Upper lobe of left lung (tissue), 6 donors: ENCODE measurements at regions not wholly inside any gene's neighbourhood (a gene's known extent, or its start where the extent isn't known, plus 50 kb on each side); places are given as distances from the start of the nearest gene placed in this dataset.

Experiments
- ATAC-seq, 2 donors: fragments of 200-7000 bp; cut with Tn5 transposase; one replicate each; pipeline ENCODE4 v1.9.1; 2022; ENCODE audit warnings: mild to moderate bottlenecking in 2 of 2, moderate library complexity in 2 of 2; ENCODE audit not compliant: low FRiP score in 2 of 2
- DNase-seq, 2 donors: peaks; one replicate each; pipeline ENCODE4 v3.0.0-alpha.2; 2019 to 2020
- H3K27ac ChIP-seq, 4 donors: fragments of 200-600 bp; sonication (generic); one replicate each; pipeline ENCODE4 v1.5.1; 2016 to 2019
- H3K27me3 ChIP-seq, 4 donors: fragments of 200-600 bp; sonication (generic); one replicate each; pipeline ENCODE4 v1.5.1; 2017 to 2019
- H3K36me3 ChIP-seq, 4 donors: fragments of 200-600 bp; sonication (generic); one replicate each; pipeline ENCODE4 v1.5.1; 2016 to 2019
- H3K4me1 ChIP-seq, 4 donors: fragments of 200-600 bp; sonication (generic); one replicate each; pipeline ENCODE4 v1.5.1; 2018 to 2019
- H3K4me3 ChIP-seq, 4 donors: fragments of 200-600 bp; sonication (generic); one replicate each; pipeline ENCODE4 v1.5.1; 2017 to 2019; ENCODE audit warnings: mild to moderate bottlenecking in 2 of 4, moderate library complexity in 1 of 4
- H3K9me3 ChIP-seq, 4 donors: fragments of 200-600 bp; sonication (generic); one replicate each; pipeline ENCODE4 v1.5.1; 2018 to 2019
- CTCF ChIP-seq, 6 experiments: fragments of 450-650 bp in 4 of 6; fragments of 200-600 bp in 2 of 6; sonication (generic) in 2 of 6; IDR thresholded peaks; one replicate each; pipeline ENCODE4 v1.5.1; 2016 to 2019; ENCODE audit warnings: antibody characterized with exemption in 6 of 6
- EP300 ChIP-seq, 4 donors: sonication (generic); formaldehyde crosslinking; IDR thresholded peaks; one replicate each; pipeline ENCODE4 v1.5.1; 2017; ENCODE audit warnings: antibody characterized with exemption in 4 of 4, control low read depth in 2 of 4
- POLR2A ChIP-seq, 4 donors: fragments of 450-650 bp; IDR thresholded peaks; one replicate each; pipeline ENCODE4 v1.5.1; 2016 to 2017; ENCODE audit warnings: antibody characterized with exemption in 4 of 4, mild to moderate bottlenecking in 2 of 4
- POLR2AphosphoS5 ChIP-seq, 2 donors: sonication (generic); formaldehyde crosslinking; IDR thresholded peaks; one replicate each; pipeline ENCODE4 v1.5.1; 2017; ENCODE audit warnings: antibody characterized with exemption in 2 of 2
- WGBS, 2 donors: methylation state at CpG; one replicate each; pipeline ENCODE4 v1.1.5; 2017 to 2018; 5-methylcytosine and 5-hydroxymethylcytosine counted together
- donor health status: DM: no; HTN: no; CAD: no; lungs with moderate emphysema.
- donor health status: DM: no; HTN: yes; CAD: no; lungs with severe emphysema.

GRCh38 chr3:56990641-56991015, 69.8 kb upstream of the SPATA12 start:
- H3K4me3 ChIP-seq = no peak overlapping the region
- peaks cover 0 to 3% (median 0%) of the 10 kb centered on the region in 4 donors for H3K4me1 ChIP-seq
- H3K36me3 ChIP-seq = no peaks in the 10 kb centered on the region
- H3K27me3 ChIP-seq = no peaks in the 10 kb centered on the region
- ATAC-seq (no peak), DNase-seq (no peak)
- 72 to 76% methylated on average over 3 of the region's 3 CpGs for WGBS, 2 donors
- no peak for TF ChIP-seq CTCF (IDR thresholded peaks at IDR 0.05)
- TF ChIP-seq EP300 (IDR thresholded peaks at IDR 0.05) = no peak
- no peak for TF ChIP-seq POLR2A (IDR thresholded peaks at IDR 0.05)
- no peak for TF ChIP-seq POLR2AphosphoS5 (IDR thresholded peaks at IDR 0.05)
- no peak overlapping the region for H3K27ac ChIP-seq
- no peaks in the 10 kb centered on the region for H3K9me3 ChIP-seq

- Histone ChIP-seq H3K27me3 (no peaks in the 10 kb centered on the region), H3K9me3 (no peaks in the 10 kb centered on the region), H3K4me3 (no peak overlapping the region), H3K4me1 (peaks cover 0 to 3% (median 0%) of the 10 kb centered on the region in 4 donors), H3K27ac (no peak overlapping the region), H3K36me3 (no peaks in the 10 kb centered on the region)
- DNase-seq (no peak), ATAC-seq (no peak)
- TF ChIP-seq EP300 (IDR thresholded peaks at IDR 0.05) (no peak), POLR2A (IDR thresholded peaks at IDR 0.05) (no peak), CTCF (IDR thresholded peaks at IDR 0.05) (no peak), POLR2AphosphoS5 (IDR thresholded peaks at IDR 0.05) (no peak)
- 74 to 80% methylated on average over 12 of the region's 12 CpGs for WGBS, 2 donors
Observed at GRCh38 chr3:56989977-56990640, 70.4 kb upstream of the SPATA12 start.

- ATAC-seq (peak in 1 of 2 donors; percentile 91), DNase-seq (no peak)
- no peaks in the 10 kb centered on the region for H3K27me3 ChIP-seq
- no peak overlapping the region for H3K27ac ChIP-seq
- H3K9me3 ChIP-seq = no peaks in the 10 kb centered on the region
- no peak overlapping the region for H3K4me3 ChIP-seq
- peaks cover 0 to 3% (median 0%) of the 10 kb centered on the region in 4 donors for H3K4me1 ChIP-seq
- no peaks in the 10 kb centered on the region for H3K36me3 ChIP-seq
- WGBS, 2 donors = 66 to 67% methylated on average over 9 to 11 of the region's 11 CpGs
- TF ChIP-seq CTCF (IDR thresholded peaks at IDR 0.05) (peak in 1 of 6 experiments; percentile 15), POLR2AphosphoS5 (IDR thresholded peaks at IDR 0.05) (no peak)
Observed at GRCh38 chr3:56989169-56989976, 71.1 kb upstream of the SPATA12 start.

- 6 to 14% methylated on average over 10 of the region's 10 CpGs for WGBS, 2 donors
- DNase-seq = peak in 1 of 2 donors; percentile 66
- no peaks in the 10 kb centered on the region for H3K9me3 ChIP-seq
- peaks cover 0 to 3% (median 0%) of the 10 kb centered on the region in 4 donors for H3K4me1 ChIP-seq
- H3K27ac ChIP-seq = no peak overlapping the region
- peak; percentile 77 to 92 for ATAC-seq
- H3K36me3 ChIP-seq = no peaks in the 10 kb centered on the region
- H3K4me3 ChIP-seq = no peak overlapping the region
- TF ChIP-seq POLR2A (IDR thresholded peaks at IDR 0.05) (no peak), EP300 (IDR thresholded peaks at IDR 0.05) (no peak), POLR2AphosphoS5 (IDR thresholded peaks at IDR 0.05) (no peak), CTCF (IDR thresholded peaks at IDR 0.05) (peak; percentile 59 to 82 (median 72))
- H3K27me3 ChIP-seq = no peaks in the 10 kb centered on the region
Observed at GRCh38 chr3:56988458-56989168, 71.9 kb upstream of the SPATA12 start.
